ENCODE measurements at regions not wholly inside any gene's neighbourhood (a gene's known extent, or its start where the extent isn't known, plus 50 kb on each side); places are given as distances from the start of the nearest gene placed in this dataset.
A peak's percentile ranks its signal among the peaks of the same experiment; 100 is the strongest.

GRCh38 chr13:44212633-44213396 is 160.8 kb upstream of the SERP2 start:
- DNase-seq (ENCODE audit: low read depth) = peak; percentile 69
- no peak for TF ChIP-seq CTCF (IDR thresholded peaks at IDR 0.05; ENCODE audit: low read length, missing control alignments)
- H3K4me3 ChIP-seq (replicated peaks; ENCODE audit: low read depth, low read length) = no peak overlapping the region

DNA sequence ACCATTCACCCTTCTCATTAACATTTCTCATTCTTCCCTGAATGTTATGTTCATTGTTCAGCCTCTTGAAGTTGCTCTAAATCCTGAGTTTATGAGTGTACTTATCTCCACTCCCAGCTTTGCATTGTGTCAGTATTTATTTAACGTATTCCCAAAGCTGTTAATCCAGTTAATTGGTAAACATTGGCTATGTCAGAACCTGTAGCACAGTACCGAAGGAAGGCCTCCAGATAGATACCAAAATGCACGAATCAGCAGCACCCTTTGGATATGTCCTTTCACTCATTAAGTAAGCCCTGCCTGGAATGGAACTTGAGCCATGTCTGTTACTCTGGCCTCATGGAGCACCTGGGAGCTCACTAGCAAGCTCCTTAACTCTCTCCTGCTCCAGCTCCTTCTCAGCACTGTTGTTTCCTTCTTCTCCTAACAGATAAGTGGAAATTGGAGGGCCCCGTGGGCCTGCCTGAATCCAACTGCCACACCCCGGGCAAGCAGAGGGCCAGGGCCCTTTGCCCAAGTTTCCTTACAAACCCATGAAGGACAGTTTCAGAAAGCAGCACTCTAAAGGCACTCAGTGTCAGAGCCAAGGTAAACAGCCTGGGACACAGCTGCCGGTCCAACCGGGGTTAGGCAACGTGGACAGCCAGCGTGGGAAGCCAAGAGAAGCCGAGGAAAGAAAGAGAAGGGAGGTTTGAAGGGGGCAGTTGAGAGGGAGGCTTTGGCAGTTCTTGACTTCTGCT is 155.0 kb upstream of the SERP2 start:
- no peak for TF ChIP-seq CTCF (IDR thresholded peaks at IDR 0.05; ENCODE audit: low read length, missing control alignments)
- DNase-seq (ENCODE audit: low read depth) = peak; percentile 67
- no peak overlapping the region for H3K4me3 ChIP-seq (replicated peaks; ENCODE audit: low read depth, low read length)

DNA sequence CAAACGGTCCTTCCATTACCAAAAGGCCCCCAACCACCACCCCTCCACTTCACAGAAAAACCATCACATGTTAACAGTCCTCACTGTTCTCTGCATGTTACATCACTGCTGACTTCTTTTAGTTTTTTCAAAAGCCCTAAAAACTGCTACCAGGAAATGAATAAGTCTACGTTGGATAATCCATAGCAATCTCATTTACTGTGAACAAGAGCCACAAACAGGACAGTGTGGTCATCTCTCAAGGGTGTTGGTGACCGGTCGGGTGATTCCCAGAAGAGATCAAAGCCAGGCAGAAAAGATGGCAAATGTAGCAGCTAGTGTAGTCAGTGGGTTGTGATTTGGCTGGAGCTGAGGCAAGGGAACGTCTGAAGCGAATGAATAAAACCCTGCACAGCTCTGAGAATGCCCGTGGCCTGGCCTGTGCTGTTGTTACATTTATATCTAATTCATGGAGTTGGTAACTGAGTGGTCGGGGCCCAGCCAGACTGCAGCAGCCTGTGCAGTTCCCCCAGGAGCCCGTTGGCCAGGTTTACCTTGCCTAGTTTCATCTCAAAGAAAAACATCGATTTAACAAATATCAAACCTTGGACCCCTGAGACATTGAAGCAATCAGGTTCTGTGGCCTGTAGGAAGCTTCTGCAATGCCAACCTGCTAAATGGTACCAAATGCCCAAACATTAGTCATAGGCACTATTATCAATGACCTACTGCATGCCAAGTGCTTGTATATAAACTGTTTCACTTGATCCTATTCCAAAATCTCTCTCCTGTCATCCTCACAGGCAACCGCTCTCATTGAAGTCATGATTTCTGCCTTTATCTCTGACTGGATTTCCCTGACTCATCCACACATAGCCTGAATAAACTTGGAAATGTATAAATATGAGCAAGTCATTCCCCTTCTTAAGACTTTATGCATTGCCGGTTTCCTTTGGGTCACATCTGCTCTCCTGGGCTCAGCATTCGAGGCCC is 153.8 kb upstream of the SERP2 start:
- peak; percentile 63 for DNase-seq (ENCODE audit: low read depth)
- TF ChIP-seq CTCF (IDR thresholded peaks at IDR 0.05; ENCODE audit: low read length, missing control alignments) = no peak
- H3K4me3 ChIP-seq (replicated peaks; ENCODE audit: low read depth, low read length) = no peak overlapping the region

GRCh38 chr13:44220948-44221347 is 152.7 kb upstream of the SERP2 start:
- no peak for DNase-seq (ENCODE audit: low read depth)
- TF ChIP-seq CTCF (IDR thresholded peaks at IDR 0.05; ENCODE audit: low read length, missing control alignments) = no peak
- no peak overlapping the region for H3K4me3 ChIP-seq (replicated peaks; ENCODE audit: low read depth, low read length)

- TF ChIP-seq CTCF (IDR thresholded peaks at IDR 0.05; ENCODE audit: low read length, missing control alignments) = no peak
- no peak for DNase-seq (ENCODE audit: low read depth)
- no peak overlapping the region for H3K4me3 ChIP-seq (replicated peaks; ENCODE audit: low read depth, low read length)
Observed at GRCh38 chr13:44221657-44222056, 152.0 kb upstream of the SERP2 start.

DNA sequence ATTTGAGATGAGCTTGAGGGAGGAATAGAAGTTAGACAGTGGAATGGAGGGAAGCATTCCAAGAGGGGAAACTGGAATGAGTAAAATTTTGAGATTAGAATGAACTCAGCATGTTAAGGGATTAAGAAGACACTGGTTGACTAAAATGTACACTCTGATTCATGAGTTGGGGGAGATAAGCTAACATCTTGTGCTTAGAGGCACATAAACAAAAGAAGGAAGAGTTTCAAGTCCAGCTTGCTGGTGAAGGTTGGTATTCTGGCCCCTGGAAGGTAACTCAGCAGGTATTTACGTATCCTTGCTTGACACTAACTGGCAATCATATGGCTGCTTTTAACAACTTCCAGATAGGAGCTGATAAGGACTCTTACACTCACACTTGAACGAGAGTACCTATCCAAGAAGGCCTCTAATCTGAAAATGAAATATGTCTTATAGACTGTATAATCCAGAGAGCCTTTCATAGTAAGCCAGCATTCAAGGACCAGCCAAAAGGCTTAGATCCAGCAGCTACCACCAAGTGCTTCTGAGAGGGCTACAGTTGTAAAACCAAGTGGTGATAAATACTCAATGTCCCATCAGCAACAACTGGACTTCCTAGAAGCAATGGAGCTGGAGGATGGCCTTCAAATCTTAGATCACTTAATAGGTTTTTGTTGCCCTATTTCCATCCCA is 149.7 kb upstream of the SERP2 start:
- TF ChIP-seq CTCF (IDR thresholded peaks at IDR 0.05; ENCODE audit: low read length, missing control alignments) = no peak
- DNase-seq (ENCODE audit: low read depth) = no peak
- no peak overlapping the region for H3K4me3 ChIP-seq (replicated peaks; ENCODE audit: low read depth, low read length)
